Activated naive CD4-positive, alpha-beta T cell treated with anti-CD3 and anti-CD28 coated beads, Interleukin-2, amount 50 U/mL, for 16 hours (primary cell): ENCODE measurements at regions not wholly inside any gene's neighbourhood (a gene's known extent, or its start where the extent isn't known, plus 50 kb on each side); places are given as distances from the start of the nearest gene placed in this dataset.
"Not testable (repeated sequence)": the region's sequence is repeated elsewhere in the genome, so short reads cannot be mapped to it uniquely, and the experiment has no call there.

Experiments
- DNase-seq: peaks from one replicate; pipeline ENCODE4 v3.0.0-alpha.2; 2020

- no peak for DNase-seq
Observed at GRCh38 chr1:228945885-228946284, 210.6 kb downstream of the RHOU start.

- DNase-seq, result not testable (repeated sequence)
Observed at GRCh38 chr1:228949617-228950016, 214.3 kb downstream of the RHOU start.

GRCh38 chr1:228953207-228953606 is 217.9 kb downstream of the RHOU start:
- DNase-seq, result no peak

- not testable (repeated sequence) for DNase-seq
Observed at GRCh38 chr1:228953808-228954207, 218.5 kb downstream of the RHOU start.

GRCh38 chr1:228955691-228956090 is 220.4 kb downstream of the RHOU start:
- no peak for DNase-seq

GRCh38 chr1:228956864-228957263 is 221.6 kb downstream of the RHOU start:
- no peak for DNase-seq

- DNase-seq, result no peak
Observed at GRCh38 chr1:228957535-228957934, 222.3 kb downstream of the RHOU start.

GRCh38 chr1:228958121-228958520 is 222.8 kb downstream of the RHOU start:
- DNase-seq, result no peak

- no peak for DNase-seq
Observed at GRCh38 chr1:228958741-228959140, 223.5 kb downstream of the RHOU start.

- no peak for DNase-seq
Observed at GRCh38 chr1:228960705-228961104, 225.4 kb downstream of the RHOU start.

GRCh38 chr1:228961511-228961910 is 226.2 kb downstream of the RHOU start:
- DNase-seq, result no peak

GRCh38 chr1:228963795-228964177 is 228.5 kb downstream of the RHOU start:
- DNase-seq, result no peak

GRCh38 chr1:228964178-228965089 is 229.2 kb downstream of the RHOU start:
- DNase-seq, result no peak

GRCh38 chr1:228968891-228969606 is 233.8 kb downstream of the RHOU start:
- no peak for DNase-seq

- no peak for DNase-seq
Observed at GRCh38 chr1:228969953-228970800, 234.9 kb downstream of the RHOU start.

- no peak for DNase-seq
Observed at GRCh38 chr1:228972576-228972975, 237.3 kb downstream of the RHOU start.

GRCh38 chr1:228974273-228974672 is 239.0 kb downstream of the RHOU start:
- no peak for DNase-seq

GRCh38 chr1:228975238-228975907 is 240.1 kb downstream of the RHOU start:
- DNase-seq, result no peak

- no peak for DNase-seq
Observed at GRCh38 chr1:228976316-228976715, 241.0 kb downstream of the RHOU start.

- no peak for DNase-seq
Observed at GRCh38 chr1:228977307-228977706, 242.0 kb downstream of the RHOU start.

GRCh38 chr1:228977741-228978140 is 242.5 kb downstream of the RHOU start:
- no peak for DNase-seq

- DNase-seq, result no peak
Observed at GRCh38 chr1:228978484-228979324, 243.4 kb downstream of the RHOU start.
